AG08396 (cell line): ENCODE measurements at regions not wholly inside any gene's neighbourhood (a gene's known extent, or its start where the extent isn't known, plus 50 kb on each side); places are given as distances from the start of the nearest gene placed in this dataset.
A peak's percentile ranks its signal among the peaks of the same experiment; 100 is the strongest.

Experiments
- DNase-seq: peaks from one replicate; pipeline ENCODE4 v3.0.0; 2012; ENCODE audit warnings: low spot score, mixed read lengths

- no peak for DNase-seq
Measured at GRCh38 chr1:186620566-186621350, 59.5 kb downstream of the PTGS2 start.

- DNase-seq, result no peak
Measured at GRCh38 chr1:186618401-186619170, 61.6 kb downstream of the PTGS2 start.

GRCh38 chr1:186617926-186618325 is 62.3 kb downstream of the PTGS2 start:
- DNase-seq, result no peak

- no peak for DNase-seq
Measured at GRCh38 chr1:186616511-186616910, 63.7 kb downstream of the PTGS2 start.

GRCh38 chr1:186615332-186615731 is 64.9 kb downstream of the PTGS2 start:
- no peak for DNase-seq

GRCh38 chr1:186611156-186611555 is 69.1 kb downstream of the PTGS2 start:
- no peak for DNase-seq

GRCh38 chr1:186609183-186609582 is 71.0 kb downstream of the PTGS2 start:
- no peak for DNase-seq

GRCh38 chr1:186605762-186606350 is 74.4 kb downstream of the PTGS2 start:
- DNase-seq, result peak; percentile 17

GRCh38 chr1:186595969-186596368 is 84.3 kb downstream of the PTGS2 start:
- DNase-seq, result no peak

GRCh38 chr1:186578325-186579016 is 101.8 kb downstream of the PTGS2 start:
- DNase-seq, result no peak

- DNase-seq, result no peak
Measured at GRCh38 chr1:186577633-186578032, 102.6 kb downstream of the PTGS2 start.

GRCh38 chr1:186577216-186577615 is 103.0 kb downstream of the PTGS2 start:
- DNase-seq, result no peak

- no peak for DNase-seq
Measured at GRCh38 chr1:186575348-186575747, 104.9 kb downstream of the PTGS2 start.

GRCh38 chr1:186574926-186575325 is 105.3 kb downstream of the PTGS2 start:
- DNase-seq, result no peak

- no peak for DNase-seq
Measured at GRCh38 chr1:186572509-186572908, 107.7 kb downstream of the PTGS2 start.

- DNase-seq, result no peak
Measured at GRCh38 chr1:186571771-186572170, 108.5 kb downstream of the PTGS2 start.

- DNase-seq, result no peak
Measured at GRCh38 chr1:186569856-186570255, 108.9 kb upstream of the PDC start.

- DNase-seq, result no peak
Measured at GRCh38 chr1:186568221-186568620, 107.3 kb upstream of the PDC start.

- DNase-seq, result no peak
Measured at GRCh38 chr1:186566140-186566855, 105.4 kb upstream of the PDC start.

- no peak for DNase-seq
Measured at GRCh38 chr1:186564582-186564981, 103.7 kb upstream of the PDC start.

GRCh38 chr1:186559601-186560116 is 98.7 kb upstream of the PDC start:
- no peak for DNase-seq
